GM19238 (cell line): ENCODE measurements at regions not wholly inside any gene's neighbourhood (a gene's known extent, or its start where the extent isn't known, plus 50 kb on each side); places are given as distances from the start of the nearest gene placed in this dataset.

Experiments used
- DNase-seq: peaks from one replicate; pipeline ENCODE4 v3.0.0; 2011; ENCODE audit warnings: low spot score; ENCODE audit not compliant: insufficient read length

DNA sequence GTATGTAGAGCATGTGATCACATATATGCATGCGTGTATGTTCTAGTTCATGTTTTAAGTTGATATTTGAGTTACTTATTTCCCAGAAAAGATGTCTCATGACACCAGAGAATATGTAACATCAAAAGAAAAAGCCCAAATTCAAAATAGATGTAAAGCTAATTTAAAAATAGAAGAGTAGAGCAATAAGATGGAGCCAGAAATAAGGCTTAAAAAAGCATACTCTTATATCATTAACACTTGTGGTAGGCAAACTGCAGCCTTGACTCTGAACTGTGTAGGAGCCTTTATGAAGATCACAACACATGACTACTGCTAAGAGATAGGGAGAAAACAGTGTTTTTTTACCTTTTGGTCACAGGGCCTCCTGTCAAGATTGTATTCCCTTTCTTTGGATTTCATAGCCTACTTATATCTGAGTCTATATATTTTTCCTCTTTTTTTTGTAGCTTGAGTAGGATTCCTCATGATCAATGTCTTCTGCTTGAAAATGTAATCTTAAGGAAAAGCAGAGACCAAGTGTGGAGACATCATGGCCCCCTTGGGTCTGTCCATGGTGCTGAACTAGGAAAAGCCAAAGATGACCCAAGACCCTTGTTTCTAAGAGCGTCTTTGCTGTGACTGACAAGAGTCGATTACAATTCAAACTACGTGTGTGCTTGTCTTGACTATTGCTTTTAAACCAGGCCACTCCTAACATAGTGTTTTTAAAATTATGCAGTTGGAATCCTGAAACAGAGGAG is 390.4 kb downstream of the SHISA9 start:
- DNase-seq, result no peak

DNA sequence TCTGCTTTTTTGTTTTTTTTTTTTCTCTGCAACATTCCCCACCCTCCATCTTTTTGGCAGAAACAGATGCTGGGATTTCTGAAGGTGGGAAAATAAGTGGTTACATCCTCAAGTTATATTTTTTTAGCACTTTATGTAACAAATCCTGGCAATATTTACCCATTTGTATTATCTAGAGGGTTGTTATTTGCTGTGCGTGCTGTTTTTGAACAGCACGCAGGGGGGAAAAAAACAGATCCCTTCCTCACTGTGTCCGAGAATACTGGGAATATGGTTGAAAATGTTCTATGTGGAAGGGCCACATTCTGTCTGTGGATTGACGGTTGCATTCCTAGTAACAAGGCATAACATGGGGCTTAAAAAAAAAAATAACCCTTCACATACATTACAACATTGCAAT is 394.8 kb downstream of the SHISA9 start:
- DNase-seq, result no peak

DNA sequence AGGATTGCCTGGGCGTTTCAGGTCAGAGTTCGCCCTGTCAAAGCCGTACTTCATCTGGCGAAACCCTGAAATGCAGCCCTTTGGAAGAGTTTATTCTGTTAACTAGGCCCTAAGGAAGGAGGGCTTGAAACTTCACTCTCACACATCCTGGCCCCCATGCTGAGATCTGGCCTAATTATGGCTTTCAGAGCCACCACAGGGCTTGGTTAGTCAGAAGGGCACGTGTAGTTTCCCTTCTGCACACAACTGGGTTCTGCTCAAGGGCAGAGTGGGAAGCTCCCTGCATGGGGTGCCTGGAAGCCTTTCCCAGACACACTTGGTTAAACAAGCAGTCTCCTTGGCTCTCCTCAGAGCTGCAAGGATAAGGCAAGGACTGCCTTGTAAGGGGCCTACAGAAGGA is 397.3 kb downstream of the SHISA9 start:
- DNase-seq, result no peak

DNA sequence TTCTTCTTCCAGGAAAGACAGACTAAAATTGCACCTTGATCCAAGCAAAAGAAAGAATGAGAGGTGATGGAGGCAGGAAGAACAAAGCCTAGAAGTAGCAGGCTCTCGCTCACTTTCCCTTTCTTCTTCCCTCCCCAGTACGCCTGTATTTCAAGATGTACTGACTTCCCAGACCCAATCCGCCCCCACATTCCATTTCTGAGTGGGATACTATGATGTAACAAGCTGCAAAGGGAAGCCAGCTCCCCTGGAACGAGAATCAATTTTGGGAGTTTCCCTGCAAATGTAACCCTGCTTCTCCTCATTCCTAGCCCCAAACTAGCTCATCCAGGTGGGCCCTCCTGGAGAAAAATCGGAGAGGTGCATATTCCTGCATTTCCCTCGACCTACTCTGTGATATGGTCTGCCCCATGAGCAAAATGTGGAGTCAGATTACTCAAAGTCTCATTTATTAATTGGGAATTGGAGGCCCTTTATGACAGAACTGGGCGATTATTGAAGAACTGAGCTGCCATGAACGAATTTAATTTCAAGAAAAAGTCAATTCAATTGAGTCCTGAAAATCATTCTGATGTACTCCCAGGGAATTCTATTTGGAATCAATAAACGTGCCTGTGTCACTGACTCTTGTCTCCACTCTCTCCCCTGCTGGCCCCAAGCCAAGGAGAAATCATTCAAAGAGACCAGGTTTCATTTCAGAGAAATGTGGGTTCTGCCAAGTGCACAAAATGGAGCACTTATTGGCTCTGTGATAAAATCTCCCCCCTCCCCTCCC is 398.9 kb downstream of the SHISA9 start:
- no peak for DNase-seq

DNA sequence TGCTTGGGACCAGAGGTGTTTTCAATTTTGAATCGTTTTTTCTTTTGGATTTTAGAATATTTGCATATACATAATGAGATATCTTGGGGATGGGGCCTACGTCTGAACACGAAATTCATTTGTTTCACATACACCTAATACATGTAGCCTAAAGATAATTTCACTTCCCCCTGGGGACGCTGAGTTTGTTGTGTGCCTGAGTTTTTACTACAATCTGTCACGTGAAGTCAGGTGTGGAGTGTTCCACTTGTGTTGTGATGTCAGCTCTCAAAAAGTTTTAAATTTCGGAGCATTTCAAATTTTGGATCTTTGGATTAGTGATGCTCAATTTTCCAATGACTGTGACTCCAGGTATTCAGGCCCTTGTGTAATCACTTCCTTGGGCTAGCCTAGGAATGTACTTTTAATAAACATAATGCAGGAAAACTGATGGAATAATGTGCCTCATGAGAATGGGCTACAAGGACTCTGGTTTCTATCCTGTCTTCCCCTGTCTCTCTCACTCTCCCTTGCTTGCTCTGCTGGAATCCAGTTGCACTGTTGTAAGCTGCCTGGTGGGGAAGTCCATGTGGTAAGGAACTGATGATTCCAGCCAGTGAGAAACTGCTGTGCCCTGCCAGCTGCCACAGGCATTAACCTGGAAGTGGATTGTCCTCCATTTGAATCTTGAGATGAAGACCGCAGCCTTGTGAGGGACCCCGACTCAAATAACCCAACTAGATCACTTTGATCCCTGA is 403.8 kb downstream of the SHISA9 start:
- DNase-seq, result no peak

DNA sequence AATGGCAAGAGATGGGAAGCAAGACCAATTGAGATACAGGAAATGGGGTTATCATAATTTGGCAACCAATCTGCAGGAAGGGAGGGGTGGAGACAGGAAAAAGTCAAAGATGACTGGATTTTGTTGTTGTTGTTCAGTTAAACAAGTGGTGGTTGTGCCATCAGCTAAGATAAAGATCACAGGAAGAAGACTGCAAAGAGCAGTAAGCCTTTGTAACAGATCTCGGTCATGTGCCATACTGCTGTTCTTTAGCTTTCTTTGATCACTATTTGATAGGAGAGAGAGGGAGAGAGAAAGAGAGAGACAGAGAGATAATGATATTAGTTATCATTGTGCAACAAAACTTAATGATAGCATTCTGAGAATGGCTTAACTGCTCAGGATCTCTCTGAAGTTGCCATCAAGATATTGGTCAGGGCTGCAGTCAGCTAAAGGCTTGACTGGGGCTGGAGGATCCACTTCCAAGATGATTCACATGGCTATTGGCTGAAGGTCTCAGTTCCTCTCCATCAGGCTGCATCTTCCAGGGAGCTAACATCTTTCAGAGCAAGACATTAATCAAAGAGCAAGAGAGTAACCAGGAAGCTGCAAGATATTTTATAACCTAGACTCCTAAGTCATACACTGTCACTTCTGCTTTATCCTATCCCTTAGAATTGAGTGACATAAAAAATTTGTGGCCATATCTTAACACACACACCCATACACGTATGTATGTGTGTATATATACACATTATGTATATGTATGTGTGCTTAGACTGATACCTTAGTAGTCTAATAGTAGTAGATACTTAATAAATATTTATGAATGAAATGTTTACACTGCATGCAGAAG is 405.0 kb downstream of the SHISA9 start:
- DNase-seq, result no peak

DNA sequence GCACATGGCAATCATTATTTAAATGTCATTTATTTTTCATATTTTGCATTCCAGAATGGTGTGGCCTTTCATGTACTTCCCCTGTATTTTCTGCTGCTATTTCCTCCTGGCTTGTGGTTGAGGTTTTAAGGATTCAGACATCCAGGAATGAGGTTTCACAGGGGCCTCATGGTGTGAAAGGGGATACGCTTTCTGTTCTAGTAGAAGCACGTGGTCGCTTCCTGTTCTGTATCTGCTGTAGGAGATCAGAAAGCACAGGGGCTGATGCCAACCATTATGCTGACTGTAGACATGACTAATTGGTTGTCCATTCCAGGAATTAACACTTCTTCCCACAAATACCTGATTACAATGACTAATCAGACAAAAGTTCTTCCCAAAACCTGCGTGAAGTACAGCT is 405.9 kb downstream of the SHISA9 start:
- DNase-seq, result no peak

DNA sequence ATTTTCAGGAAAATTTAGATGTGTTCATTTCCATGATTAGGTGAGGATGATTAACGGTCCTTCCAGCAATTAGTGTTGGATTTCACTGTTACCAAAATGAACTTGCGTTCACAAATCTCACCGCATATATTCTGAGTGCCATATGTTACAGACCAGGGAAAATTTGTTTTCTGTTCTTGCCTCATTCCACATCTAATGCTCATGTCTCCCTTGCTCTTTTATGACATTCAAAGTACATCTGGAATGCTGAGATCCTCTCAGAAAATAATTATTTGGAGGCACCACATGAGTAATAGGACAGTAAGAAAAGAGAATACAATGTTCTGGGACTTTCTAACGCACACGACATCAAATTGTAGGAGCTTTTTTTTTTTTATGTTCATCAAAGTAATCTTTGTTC is 406.5 kb downstream of the SHISA9 start:
- DNase-seq, result no peak

DNA sequence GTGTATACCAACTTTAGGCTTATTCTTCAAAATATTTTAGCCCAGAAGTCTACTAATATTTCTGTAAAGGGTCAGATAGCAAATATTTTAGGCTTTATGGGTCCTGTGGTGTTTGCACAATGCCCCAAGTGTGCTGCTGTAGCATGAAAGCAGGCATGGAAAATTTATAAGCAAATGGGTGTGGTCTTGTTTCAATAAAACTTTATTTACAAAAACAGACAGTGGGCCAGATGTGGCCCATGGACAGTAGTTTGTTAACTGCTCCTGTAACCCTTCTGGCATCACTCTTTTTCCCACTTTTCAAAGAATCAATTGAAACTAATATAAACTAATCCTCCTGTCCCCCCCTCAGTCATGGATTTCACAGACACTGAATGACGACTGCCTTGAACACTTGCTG is 410.7 kb downstream of the SHISA9 start:
- no peak for DNase-seq

DNA sequence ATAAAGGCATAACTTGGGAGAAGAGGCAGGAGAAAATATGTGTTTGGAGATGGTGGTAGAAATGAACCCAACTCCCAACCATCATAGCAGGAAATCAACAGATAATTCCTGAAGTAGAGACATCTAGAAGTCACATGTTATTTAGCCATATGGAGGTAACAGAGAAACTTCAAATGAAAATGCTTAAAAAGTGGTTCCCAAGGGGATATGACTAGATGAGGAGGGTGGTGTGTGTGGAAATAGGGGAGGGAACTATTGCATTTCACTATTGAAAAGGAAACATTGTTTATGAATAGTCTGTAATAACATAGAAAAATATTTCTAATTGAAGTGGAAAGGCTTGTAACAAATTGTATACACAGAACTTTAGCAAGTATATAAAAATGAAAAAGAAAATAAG is 412.0 kb downstream of the SHISA9 start:
- no peak for DNase-seq

DNA sequence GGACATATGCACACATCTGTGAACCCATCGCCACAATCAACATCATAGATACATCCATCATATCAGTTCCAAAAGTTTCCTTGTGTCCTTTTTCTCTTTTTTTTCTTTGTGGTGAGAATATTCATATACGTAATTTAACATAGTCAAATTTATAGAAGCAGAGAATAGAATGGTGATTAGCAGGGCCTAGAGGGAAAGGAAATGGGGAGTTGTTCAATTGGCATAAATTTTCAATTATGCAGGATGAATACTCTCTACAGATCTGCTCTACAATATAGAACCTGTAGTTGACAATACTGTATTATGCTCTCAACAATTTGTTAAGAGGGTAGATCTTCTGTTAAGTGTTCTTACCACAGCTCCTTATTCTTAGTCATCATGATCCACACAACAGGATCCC is 413.2 kb downstream of the SHISA9 start:
- DNase-seq, result no peak

DNA sequence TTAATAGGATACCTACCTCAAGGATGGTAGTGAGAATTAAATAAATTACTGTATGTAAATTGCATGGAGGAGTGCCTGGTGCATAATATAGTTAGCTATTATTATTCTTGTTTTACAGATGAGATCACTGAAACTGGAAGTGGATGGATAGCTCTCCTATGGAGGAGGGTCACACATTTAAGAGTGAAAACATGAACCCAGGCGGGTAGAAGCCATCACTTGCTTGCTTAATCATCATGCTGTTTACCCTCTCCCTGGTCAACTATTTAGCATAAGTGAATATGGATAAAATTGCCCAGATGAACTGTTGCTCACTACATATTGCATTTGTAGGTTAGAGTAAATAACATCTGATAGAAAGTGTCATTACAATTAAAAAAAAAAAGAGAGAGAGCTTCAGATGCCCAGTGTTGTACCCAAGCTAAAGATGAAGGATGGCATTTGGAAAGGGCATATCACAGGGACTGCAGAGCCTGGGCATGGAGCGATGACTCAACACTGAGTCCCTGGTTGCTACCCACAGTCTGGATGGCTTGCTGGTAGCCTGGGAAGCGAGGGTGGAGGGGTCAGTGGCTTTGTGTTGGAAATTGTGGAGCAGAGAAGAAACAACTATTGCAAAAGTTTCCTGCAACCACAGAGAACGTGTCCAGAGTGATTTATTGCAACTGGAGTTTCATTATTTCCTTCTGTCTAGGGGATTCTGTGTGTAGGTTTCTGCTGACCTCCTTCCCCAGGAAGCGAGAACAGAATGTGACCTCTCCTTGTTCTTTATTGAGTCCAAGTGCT is 414.4 kb downstream of the SHISA9 start:
- no peak for DNase-seq

DNA sequence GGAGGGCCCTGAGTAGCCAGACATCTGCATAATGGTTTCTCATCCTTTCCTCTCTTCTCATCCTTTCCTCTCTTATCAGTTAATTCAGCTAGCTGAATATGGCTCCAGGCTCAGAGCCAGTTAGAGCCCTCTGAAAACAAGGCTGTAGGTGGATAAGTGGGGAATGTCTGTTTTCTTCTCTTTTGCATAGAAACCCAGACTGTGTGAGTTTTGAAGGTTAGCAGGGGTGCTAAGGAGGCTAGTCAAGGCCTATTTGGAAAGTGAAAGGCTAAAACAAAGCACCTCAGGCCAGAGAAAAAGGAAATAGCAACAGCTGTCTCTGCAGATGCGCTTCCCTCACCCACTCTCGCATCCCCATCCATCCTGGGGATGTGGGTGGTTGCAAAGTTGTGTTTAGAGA is 420.9 kb downstream of the SHISA9 start:
- DNase-seq, result no peak

DNA sequence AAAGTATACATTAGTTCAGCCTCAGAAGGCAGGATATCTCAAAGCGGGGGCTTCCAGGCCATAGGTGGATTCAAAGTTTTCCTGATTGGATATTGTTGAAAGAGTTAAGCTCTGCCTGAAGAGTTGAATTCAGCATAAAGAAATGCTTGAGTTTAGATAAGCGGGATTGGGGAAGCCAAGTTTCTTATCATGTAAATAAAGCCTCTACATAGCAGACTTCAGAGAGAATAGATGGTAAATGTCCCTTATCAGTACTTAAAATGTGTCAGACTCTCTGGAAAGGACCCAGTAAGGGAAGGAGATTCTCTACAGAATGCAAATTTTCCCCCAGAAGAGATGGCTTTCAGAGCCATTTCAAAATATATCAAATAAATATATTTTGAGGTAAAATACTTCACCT is 423.5 kb downstream of the SHISA9 start:
- no peak for DNase-seq

DNA sequence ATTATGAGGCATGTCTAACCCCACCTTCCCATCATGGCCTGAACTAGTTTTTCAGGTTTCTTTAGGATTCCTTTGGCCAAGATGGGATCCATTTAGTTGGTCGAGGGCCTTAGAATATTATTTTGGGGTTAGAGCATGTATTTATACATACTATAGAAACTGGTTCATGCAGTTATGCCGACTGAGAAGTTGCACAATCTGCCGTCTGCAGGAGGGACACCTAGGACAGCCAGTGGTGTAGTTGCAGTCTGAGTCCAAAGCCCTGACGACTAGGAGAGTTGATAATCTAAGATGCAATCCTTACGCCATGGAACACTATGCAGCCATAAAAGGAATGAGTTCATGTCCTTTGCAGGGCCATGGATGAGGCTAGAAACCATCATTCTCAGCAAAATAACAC is 424.0 kb downstream of the SHISA9 start:
- DNase-seq, result no peak

DNA sequence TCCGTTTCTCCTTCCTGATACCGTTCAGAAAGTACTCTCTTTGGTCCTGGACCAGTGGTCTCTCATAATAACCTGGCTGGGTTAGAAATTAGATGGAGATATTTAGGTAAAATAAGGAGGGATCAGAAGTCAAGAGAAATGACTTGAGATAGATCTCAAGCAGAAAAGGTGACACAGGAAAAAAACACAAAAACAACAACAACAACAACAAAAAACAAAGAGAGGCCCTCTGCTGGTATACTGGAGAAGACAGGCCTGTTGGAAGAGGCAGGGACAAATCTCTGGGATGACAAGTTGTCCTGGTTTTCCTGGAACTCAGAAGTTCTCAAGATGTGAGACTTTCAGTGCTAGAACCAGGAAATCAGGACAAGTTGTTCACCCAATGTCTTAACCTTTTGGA is 430.5 kb downstream of the SHISA9 start:
- no peak for DNase-seq

DNA sequence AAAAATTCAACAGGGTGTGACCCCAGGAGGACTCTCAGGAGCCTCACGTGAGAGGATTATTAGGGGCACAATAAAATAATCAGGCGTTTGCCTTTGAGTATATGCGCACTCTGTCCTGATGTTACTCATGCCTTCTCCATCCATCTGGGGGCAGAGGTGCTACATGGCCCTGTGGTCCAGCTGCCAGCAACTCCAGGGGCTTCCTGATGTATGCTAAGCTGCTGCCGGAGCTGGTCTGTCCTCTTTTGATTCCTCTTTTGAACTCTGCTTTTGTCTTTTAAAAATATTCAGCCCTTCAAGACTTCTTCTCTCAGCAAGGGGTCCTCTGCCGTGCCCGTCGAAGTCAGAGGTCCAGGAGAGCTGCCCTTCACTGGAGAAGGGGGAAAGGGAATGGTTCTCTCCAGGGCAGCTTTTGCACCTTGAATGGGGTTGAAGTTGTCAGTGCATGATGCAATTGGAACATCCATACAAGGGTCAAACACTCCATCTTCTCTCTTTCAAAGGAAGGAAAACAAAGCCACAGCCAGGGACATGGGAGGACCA is 431.4 kb downstream of the SHISA9 start:
- DNase-seq, result no peak

DNA sequence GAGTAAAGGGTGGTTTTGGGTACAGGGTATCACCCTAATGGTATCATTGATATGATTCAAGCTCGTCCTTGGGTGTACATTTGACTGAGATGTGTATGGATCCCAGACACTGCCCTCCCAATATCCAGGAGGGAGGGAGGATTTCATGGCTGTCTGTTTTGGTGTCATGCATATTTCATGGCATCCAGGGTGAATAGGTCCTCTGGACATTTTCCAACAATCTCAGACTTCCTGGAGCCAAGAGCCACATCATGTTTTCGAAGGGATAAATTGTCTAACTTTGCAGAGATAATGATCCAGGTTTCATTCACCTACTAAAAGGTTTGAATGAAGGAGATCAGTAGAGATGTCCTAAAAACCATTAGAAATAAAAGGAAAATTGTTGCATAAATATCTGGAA is 431.9 kb downstream of the SHISA9 start:
- DNase-seq, result no peak

DNA sequence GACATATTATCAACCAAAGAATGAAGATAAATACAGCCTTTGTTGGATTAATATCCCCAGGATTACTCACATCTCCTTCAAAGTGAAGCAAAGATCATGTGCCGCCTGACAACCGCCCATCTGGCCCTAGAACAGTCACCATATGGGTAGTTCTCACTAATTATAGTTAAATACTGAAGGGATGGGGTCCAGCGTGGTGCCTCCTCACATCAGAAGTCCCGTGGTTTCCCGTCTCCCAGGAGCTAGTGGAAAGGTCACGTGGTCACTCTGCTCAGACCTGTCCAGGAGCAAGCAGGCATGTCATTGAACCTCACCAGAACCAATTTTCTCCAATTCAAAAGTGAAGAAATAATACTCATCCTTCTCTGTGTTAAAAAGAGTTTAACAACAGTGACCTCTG is 434.5 kb downstream of the SHISA9 start:
- no peak for DNase-seq

DNA sequence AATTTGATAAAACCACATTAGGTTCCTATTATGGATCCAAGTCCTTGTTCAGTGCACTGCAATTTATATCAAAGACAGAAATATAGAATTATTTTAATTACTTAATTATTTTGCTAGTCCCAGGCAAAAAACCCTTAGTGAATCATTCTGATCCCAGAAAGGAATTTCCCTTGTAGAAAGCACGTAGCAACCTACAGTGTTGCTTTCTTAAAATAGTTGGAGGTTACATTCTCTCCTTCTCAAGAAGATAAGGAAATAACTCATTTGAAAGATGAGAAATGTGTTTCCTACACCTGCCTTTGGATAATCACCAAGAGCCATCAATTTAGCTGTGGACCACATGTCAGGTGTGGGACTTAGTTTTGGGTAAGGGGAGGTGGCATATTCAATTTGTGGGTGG is 434.9 kb downstream of the SHISA9 start:
- DNase-seq, result no peak
